GM06990 (cell line): ENCODE measurements at regions not wholly inside any gene's neighbourhood (a gene's known extent, or its start where the extent isn't known, plus 50 kb on each side); places are given as distances from the start of the nearest gene placed in this dataset.

Source experiments
- DNase-seq: peaks from one replicate; pipeline ENCODE4 v3.0.0-alpha.2; 2011; ENCODE audit not compliant: insufficient read length; ENCODE audit errors: extremely low read depth
- H3K27me3 ChIP-seq: replicated peaks from 2 replicates; pipeline ENCODE4 v1.6.0; 2011; ENCODE audit warnings: low read length; ENCODE audit not compliant: control insufficient read depth, insufficient read depth
- H3K36me3 ChIP-seq: 2 replicates; pipeline ENCODE4 v1.5.1; 2011; ENCODE audit warnings: low read length; ENCODE audit not compliant: control insufficient read depth, insufficient read depth
- H3K4me3 ChIP-seq: replicated peaks from 2 replicates; pipeline ENCODE4 v1.5.1; 2011; ENCODE audit warnings: low read depth, mild to moderate bottlenecking, control low read depth, low read length
- TF ChIP-seq, protein P1 (sequence below): IDR thresholded peaks from 2 replicates; pipeline ENCODE4 v1.5.1; 2011; ENCODE audit warnings: low read length, control low read depth, mild to moderate bottlenecking, inconsistent platforms; ENCODE audit not compliant: insufficient read depth, poor library complexity, severe bottlenecking

DNA sequence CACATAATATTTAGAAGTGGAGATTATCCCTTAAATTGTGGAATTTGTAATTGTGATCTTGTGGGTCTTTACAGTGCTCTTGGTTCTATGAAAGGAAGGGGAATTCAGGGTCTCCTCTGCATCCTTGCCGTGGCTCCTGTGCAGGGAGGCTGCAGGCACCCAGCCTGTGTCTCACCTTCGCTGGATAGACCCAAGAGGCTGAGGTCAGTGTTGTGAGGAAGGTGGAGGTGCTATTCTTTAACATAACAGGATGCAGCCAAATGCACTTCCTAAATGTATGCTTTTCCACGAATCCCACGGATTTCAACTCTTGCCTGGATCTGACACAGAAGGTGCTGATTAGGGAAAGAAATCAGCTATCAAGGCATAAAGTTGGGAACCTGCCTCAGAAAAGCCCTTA lies 69.5 kb downstream of the TMEM18 start:
- no peak for DNase-seq
- Histone ChIP-seq H3K4me3 (no peak overlapping the region), H3K36me3 (no peaks in the 10 kb centered on the region), H3K27me3 (no peaks in the 10 kb centered on the region)
- TF ChIP-seq, protein P1, sequence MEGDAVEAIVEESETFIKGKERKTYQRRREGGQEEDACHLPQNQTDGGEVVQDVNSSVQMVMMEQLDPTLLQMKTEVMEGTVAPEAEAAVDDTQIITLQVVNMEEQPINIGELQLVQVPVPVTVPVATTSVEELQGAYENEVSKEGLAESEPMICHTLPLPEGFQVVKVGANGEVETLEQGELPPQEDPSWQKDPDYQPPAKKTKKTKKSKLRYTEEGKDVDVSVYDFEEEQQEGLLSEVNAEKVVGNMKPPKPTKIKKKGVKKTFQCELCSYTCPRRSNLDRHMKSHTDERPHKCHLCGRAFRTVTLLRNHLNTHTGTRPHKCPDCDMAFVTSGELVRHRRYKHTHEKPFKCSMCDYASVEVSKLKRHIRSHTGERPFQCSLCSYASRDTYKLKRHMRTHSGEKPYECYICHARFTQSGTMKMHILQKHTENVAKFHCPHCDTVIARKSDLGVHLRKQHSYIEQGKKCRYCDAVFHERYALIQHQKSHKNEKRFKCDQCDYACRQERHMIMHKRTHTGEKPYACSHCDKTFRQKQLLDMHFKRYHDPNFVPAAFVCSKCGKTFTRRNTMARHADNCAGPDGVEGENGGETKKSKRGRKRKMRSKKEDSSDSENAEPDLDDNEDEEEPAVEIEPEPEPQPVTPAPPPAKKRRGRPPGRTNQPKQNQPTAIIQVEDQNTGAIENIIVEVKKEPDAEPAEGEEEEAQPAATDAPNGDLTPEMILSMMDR: no peak

DNA sequence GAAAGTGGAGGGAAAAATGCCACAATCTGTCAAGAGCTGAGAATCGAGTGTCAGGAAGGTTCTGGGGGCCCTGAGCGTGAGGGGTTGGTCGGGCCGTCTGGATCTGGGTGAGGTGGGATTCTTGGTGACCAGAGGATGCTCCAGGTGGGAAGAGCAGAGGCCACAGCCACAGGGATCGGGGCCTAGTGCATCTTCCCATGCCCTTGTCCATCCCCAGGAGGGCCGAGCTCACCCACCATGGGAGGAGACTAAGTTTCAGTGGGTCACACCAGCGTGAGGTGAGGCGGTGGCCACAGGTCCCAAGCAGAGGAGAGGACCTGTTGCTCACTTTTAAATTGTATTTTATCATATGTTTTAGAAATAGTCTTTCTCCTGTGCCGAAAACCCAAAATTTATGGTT lies 70.0 kb downstream of the TMEM18 start:
- H3K36me3 ChIP-seq: no peaks in the 10 kb centered on the region
- no peak overlapping the region for H3K4me3 ChIP-seq
- DNase-seq: no peak
- TF ChIP-seq, protein P1: no peak
- no peaks in the 10 kb centered on the region for H3K27me3 ChIP-seq

DNA sequence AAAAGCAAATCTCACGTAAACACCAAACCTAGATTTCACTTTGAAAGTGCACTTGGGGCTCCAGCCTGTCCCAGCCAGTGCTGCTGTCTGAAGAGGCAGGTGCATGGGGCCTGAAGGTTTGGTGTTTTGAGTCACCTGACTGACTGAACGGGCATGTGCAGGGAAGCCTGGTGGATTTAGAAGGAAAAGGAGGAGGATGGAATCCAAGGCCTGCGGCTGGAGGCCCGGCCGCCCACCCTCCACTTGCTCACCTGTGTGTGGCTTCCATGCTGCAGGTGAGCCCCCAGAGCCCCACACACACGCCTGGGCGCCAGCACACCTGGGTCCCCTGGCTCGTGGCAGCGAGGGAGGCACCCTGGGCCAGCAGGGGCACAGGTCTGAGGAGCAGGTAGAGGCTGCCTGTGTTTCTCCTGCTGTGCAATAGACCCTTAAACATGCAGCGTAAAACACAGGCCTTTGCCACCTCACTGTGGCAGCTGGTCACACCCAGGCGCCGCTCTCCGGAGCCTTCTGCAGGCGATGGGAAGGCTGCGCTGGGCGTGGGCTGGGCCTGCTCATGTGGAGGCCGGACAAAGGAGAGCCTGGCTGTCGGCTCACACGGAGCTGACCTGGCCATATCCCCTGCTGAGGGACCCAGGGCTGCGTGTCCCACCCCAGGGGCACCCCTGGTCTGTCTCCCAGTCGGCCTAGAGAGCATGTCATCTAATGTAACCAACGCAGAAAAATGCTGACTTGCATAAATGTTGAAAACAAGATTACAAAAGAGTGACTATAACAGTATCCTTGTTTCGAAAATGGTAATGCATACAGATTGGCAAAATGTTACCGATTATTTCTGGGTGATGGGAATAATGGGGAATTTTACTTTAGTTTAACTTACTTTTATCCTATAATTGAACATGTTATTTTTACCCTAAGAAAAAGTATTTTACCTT lies 71.3 kb downstream of the TMEM18 start:
- DNase-seq: no peak
- TF ChIP-seq, protein P1: no peak
- Histone ChIP-seq H3K4me3 (no peak overlapping the region), H3K27me3 (no peaks in the 10 kb centered on the region), H3K36me3 (no peaks in the 10 kb centered on the region)

DNA sequence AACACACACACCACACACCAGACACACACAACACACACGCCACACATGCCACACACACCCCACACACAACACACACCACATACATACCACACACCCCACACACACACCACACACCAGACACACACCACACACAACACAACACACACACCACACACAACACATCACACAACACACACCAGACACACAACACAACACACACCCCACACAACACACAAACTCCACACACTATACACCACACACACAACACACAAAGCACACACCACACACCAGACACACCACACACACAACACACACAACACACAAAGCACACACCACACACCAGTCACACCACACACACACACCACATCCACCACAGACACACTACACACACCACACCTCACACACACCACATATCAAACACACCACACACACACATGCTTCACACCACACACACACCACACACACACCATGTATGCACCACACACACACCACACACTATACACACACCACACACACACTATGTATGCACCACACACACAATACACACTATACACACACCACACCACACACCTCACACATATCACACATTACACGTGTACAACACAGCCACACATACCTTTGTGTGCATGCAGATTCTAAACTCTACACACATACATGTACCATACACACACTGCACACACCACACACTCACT lies 72.2 kb downstream of the TMEM18 start:
- H3K27me3 ChIP-seq: no peaks in the 10 kb centered on the region
- no peak overlapping the region for H3K4me3 ChIP-seq
- DNase-seq: no peak
- TF ChIP-seq, protein P1: no peak
- no peaks in the 10 kb centered on the region for H3K36me3 ChIP-seq

DNA sequence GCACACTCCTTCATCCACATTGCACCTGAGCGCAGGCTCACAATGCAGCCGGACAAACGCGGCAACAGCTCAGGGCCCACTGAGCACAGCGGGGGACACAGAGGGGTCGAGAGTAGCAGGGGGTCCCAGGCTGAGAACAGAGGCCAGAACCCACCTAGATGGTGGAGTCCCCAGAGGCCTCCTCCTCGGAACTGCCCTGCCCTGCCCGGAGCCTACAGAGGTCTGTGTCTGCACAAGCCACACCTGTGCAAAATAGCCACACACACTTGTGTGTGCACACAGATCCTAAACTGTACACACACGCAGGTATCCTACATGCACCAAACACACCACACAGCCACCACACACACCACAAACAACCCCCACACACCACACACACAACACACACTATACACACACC lies 72.8 kb downstream of the TMEM18 start:
- no peak for DNase-seq
- no peak overlapping the region for H3K4me3 ChIP-seq
- H3K27me3 ChIP-seq: no peaks in the 10 kb centered on the region
- TF ChIP-seq, protein P1: no peak
- H3K36me3 ChIP-seq: no peaks in the 10 kb centered on the region
